HG03280 (cell line): ENCODE measurements at regions not wholly inside any gene's neighbourhood (a gene's known extent, or its start where the extent isn't known, plus 50 kb on each side); places are given as distances from the start of the nearest gene placed in this dataset.
"Not testable (repeated sequence)": the region's sequence is repeated elsewhere in the genome, so short reads cannot be mapped to it uniquely, and the experiment has no call there.

Experiments used
- ATAC-seq: cut with Tn5 transposase; IDR thresholded peaks from one replicate; pipeline ENCODE4 v1.9.1; 2021; ENCODE audit warnings: mild to moderate bottlenecking, moderate library complexity; ENCODE audit not compliant: unreplicated experiment

DNA sequence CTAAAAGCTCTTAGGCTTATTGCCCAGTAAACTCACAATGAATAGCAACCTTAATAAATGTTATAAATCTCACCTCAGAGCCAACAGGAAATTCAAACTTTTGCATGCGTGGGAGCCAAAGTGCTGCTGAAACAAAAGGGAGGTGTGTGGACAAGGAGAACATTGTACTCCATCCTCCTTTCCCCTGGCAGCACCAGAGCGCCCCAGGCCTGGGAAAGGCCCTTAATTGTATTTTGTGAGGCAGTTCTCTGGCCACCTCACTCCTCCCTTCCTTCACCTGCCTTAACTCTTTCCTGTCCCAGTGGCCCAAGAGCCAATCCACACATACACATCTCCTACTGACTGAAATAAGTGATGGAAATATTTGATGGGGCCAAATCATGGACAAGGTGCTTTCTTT lies 648.5 kb downstream of the LMO4 start:
- no peak for ATAC-seq

DNA sequence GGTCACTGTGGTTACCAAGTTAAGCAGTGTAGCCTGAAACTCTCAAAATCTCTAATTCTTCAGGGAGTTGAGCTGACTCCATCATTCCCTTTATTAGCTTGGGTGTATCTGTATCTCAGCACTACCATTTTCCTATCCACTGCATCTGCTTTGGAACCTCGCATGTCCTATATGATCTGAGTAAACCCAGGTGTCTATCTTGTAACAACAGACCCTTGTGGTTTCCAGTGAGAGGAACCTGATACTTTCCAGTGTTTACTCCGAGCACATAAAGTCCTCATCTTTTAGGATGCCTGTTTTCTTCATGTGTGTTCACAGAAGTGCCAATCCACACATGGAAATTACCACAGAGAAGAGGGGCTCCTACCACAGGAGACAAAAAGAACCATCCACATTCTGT lies 650.4 kb downstream of the LMO4 start:
- no peak for ATAC-seq

DNA sequence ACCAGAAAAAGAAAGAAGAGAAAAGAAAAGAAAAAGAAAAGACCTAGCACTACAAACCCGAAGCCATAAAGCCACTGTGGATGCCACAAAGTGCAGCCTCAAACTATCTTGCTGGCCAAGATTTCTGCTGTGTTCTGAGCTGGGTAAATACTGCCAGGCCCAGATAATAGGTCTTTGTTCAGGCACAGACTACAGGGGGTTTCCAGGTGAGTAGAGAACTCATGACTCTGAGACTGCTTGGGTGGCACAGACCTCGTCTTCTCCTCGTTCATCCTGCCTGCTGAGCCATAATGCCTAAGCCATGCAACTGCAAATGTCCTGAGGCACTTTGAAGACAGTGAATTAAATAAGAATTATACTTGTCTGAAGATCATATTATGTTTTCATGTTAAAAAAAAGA lies 651.8 kb downstream of the LMO4 start:
- no peak for ATAC-seq

DNA sequence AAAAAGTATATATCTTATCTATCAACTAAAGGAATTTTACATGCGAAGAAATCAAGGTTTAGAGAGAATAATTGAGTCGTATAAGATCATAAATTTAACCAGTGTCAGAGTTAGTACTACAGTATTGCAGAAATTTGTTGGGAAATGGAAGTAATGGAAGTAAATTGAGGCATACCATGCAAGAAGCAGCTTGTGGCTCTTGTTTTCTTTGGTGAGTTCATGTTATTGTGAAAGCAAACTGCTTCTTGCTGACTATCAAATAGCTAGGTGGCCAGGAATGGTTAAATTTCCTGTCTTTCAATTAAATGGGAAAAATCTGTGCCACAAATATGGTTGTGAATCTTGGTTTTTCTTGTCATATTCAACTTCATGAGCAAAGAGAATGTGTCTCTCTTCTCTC lies 652.7 kb downstream of the LMO4 start:
- no peak for ATAC-seq

DNA sequence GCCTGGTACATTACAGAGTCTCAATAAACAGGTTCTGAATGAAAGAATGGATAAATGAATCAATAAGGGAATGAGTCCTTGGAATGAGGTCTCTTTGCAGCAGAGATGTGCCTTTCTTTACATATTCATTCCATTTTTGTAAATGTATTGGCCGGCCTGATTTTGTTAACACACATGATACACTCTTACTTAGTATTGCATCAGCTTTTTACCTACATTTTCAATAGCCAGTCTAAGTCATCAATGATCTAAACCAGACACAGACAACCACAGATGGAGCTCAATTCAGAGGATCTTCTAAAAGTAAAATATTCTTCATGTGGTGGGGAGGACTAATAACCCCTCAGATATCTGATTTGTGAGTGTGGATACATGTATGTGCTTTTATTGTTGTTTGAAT lies 653.1 kb downstream of the LMO4 start:
- ATAC-seq: no peak

DNA sequence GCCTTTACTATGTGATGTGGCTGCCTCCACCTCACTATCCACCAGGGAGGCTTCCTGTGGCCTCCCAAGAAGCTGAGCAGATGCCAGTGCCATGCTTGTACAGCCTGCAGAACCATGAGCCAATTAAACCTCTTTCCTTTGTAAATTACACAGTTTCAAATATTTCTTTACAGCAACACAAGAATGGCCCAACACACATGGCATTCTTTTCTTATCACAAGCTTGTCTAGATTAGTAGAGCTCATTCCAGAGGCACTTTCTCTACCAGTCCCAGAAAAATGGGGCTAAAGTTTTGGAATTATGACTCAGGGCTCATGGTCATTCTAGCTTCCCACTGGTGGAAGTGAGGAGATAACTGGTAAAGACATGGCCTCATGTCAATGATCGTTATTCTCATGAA lies 655.2 kb downstream of the LMO4 start:
- no peak for ATAC-seq

DNA sequence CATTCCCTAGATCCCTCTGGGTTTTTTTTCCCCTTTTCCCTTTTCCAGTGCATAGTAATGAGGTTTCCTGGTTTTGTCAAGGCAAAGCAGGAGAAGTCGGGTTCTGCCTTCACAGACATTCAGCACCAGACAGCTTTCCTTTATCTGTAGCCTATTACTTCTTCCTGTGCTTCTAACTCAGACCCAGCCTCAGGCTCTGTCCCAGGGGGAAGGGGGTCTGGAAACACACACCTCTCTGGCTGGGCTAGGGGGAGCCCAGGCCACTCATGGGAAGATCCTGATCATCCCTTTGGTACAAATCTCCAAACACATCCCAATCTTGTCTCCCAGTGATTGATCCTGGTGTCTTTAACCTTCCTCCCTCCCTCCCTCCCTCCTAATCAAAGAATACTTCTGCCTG lies 656.4 kb downstream of the LMO4 start:
- no peak for ATAC-seq

DNA sequence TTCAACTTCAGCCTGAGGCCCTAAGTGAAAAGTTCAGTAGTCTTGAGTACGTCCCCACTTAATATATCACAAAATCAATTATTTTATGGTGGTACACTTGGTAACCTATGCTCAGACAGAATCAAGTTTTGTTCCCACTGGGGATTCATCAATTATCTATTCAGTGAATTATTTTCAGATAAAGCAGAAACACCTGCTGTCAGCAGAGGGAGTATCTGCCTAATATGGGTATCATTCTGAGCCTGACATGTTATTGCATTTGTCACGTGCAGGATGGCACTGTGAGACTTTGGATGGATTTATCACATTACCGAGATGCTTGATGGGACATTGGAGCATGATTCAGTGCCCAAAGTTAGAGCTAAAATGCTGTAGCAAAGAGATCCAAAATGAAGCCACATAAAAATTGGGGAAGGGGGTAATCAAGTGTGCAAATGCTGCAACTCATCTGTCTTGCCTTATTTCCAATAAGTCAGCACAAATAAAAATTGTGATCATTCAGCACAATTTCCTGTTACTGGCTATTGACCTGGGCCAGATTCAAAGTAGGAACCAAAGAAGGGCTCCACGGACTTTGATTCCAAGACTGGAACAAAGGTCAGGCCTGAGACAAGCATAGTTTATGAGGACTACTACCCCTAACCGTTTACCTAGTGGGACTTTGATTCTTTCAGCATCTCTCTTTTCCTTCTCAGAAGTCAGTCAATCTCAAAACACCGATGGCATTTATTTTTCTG lies 657.6 kb downstream of the LMO4 start:
- ATAC-seq: no peak

DNA sequence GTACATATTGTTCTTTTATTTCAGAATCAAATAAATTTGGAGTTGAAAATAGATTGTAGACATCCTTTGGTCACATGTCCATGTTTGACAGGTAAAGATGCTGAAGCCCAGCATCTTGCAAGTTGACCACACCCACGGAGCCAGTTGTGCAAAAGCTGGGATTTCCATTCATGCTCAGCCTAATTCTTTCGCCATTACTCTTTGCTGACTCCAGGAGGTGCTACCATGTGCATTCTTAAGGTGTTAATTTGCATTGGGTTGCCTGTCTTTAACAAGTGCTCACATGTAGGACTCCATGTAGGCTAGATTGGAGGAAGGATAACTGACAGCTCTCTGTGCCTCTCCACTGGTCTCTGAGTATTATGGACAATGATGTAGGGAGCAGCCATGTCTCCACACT lies 660.7 kb downstream of the LMO4 start:
- no peak for ATAC-seq

DNA sequence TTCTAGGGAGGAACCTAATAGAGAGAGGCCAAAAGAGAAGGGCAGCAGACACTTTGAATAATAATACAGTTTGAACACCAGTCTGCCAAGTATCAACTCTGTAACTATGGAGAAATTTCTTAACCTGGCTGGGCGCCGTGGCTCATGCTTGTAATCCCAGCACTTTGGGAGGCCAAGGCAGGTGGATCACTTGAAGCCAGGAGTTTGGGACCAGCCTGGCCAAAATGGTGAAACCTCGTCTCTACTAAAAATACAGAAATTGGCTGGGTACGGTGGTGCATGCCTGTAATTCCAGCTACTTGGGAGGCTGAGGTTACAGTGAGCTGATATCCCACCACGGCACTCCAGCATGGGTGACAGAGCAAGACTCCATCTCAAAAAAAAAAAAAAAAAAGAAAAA lies 663.9 kb downstream of the LMO4 start:
- ATAC-seq: not testable (repeated sequence)

DNA sequence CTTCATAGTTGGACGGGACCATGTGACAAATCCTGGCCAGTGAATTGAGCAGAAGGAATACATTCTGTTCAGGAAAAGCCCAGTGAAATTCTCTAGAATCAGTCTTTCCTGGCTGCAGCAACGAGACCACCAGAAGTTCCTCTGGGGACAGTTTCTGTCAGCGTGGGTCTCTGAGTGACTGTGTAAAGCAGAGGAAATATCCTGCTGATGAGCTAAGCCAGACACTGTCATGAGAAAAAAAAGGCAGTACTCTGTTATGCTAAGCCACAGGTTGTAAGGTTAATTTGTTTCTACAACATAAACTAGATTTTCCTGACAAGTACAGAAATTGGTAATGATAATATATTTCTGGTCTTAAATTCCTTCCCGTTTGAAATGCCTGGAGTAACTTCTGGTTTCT lies 664.4 kb downstream of the LMO4 start:
- no peak for ATAC-seq

DNA sequence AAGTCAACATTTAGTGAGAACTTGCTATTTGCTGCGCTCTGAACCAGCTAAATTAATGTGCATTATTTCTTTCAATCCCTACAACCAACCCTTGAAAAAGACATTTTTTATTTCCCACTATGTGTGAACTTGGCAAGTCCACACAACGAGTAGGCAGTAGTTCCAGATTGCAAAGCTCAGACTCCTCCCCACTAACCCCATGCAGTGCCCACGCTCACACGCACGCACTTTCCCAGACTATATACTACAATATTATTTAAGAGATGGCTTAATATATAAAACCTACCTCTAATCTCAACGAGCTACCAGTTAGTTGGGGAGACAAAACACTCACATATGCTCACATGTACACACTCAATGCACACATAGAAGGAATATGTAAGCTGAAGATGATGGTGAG lies 671.2 kb downstream of the LMO4 start:
- no peak for ATAC-seq

DNA sequence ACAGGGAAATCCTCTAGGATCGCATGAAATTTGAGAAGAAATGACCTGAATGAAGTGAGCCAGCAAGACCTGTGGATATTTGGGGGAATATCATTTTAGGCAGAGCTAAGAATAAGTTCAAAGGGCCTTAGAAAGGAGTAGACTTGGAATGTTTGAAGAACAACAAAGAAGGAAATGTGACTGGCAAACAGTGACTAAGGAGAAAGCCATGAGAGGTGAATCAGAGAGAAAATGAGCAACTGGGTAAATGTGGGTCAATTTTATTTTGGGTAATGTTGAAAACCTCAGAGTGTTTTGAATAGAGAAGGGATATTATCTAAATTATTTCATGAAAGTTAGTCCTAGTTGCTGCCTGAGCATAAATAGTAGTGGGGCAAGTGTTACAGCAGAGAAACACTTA lies 672.8 kb downstream of the LMO4 start:
- ATAC-seq: no peak

DNA sequence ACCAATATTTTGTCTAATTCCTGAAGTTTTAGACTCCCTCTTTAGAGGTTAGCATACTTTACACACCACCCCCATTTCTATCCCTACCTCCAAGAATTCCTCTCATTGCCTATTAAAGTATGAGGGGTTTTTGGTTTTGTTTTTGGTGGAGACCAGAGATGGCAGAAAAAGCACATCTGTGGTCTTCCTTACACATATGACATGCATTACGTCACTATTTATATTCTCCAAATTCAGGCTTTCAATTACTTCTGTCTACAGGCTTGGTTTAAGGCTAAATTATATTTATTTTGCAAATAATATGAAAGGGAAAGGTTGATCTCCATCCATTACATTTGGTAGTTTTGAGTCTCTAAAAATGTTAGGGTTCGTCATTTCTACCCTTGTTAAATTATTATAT lies 674.6 kb downstream of the LMO4 start:
- ATAC-seq: no peak

DNA sequence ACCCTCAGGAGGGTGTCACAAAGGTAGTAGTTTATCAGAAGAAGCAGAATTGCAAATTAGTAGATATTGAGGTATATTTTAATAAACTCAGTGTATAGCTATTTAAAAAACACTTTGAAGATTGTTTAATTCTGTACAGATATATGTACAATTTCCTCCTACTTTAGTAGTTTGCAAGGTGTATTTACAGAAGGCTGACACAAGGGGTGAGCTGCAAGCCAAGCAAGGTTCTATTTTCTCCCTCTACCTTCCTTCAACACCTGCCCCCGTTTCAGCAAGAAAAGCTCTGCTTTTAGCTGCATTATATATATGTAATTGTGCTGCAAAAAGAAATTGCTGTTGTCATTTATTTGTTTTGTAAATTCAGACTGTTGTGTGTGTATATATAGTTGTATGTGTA lies 674.2 kb upstream of the PKN2 start:
- no peak for ATAC-seq

DNA sequence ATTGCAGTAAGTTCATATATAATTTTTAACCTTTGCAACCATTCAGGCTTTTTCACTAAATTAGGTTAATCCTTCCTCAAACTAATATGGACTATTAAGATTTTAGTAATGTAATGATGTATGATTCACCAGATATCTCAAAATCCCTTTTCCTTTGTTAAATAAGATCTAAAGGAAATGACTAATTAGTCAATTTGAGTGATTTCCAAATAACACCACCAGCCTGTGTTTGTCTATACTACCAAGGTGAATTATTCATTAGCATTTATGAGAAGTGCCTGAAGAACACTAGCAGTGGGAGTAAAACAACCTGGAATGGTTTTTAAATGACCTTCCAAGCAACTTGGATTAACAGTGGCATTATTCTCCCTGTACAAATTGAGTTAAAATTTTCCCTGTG lies 670.6 kb upstream of the PKN2 start:
- no peak for ATAC-seq

DNA sequence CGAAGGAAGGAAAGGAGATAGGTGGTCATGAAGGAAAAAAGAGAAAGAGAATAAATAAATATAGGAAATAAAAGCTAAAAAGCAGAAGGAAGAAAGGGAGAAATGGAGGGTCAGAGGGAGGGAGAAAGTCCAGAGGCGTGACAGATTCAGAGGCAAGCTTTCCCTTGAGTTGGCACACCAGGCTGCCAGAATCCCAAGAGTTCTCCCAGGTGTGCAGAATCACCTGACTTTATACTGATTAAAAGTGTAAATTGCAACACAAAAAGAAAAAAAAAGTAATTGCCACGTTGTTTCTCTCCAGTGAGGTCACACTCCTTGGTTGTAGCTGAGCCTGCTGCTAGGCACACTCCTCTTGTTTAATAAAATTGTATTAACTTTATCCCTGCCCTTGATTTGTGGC lies 669.9 kb upstream of the PKN2 start:
- ATAC-seq: no peak

DNA sequence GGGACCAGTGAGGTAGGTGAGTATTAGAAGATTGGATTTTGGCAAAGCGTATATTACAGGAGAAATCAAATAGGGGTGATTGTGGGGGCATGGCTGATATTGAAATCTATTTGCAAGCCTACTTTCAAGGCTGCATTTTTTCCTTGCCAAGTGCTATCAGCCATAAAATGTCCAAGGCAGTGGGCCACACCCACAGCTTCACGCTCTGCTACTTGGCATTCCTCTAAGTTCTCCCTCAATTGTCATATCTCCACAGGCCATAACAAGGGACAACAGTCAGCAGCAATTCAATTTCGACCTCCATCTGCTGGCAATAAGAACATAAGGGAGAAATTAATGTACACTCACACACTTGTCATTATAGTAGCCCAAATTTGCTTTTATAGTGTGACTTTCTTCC lies 667.1 kb upstream of the PKN2 start:
- no peak for ATAC-seq

DNA sequence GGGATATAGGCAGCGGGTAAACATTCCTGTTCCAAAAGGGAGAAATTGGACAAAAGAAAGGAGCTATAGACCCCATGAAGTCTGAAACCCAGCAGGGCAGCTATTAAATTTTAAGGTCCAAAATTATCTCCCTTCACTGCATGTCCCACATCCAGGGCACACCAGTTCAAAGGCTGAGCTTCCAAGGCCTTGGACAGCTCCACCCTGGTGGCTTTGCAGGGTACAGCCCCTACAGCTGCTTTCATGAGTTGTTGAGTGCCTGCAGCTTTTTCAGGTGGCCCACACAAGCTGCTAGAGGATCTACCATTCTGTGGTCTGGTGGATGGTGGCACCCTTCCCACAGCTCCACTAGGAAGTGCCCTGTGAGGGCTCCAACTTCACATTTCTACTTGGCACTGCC lies 662.5 kb upstream of the PKN2 start:
- ATAC-seq: no peak

DNA sequence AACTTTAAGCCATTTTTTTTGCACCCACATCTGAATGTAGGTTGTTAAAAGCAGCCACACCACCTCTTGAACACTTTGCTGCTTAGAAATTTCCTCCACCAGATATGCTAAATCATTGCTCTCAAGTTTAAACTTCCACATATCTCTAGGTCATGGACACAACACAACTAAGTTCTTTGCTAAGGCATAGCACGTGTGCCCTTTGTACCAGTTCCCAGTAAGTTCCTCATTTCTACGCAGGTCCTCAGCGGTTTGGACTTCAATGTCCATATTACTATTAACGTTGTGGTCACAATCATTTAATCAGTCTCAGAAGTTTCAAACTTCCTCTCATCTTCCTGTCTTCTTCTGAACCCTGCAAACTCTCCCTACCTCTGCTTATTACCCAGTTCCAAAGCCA lies 661.6 kb upstream of the PKN2 start:
- no peak for ATAC-seq

DNA sequence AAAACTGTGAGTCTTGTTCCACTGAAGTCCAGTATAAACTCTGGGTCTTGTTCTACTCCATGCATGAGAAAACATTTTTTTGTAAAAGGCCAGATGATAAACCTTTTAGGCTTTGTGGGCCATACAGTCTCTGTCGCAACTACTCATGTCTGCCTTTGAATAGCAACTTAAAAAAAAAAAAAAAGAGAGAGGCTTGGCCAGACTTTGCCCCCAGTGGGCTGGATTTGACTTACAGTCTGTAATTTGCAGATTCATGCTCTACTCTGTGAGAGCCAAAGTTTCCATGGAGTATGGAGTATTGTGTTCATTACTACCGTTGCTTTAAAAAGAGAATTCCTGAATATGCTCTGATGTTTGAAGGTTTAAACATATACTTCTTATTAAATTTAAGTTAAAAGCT lies 654.9 kb upstream of the PKN2 start:
- ATAC-seq: no peak

DNA sequence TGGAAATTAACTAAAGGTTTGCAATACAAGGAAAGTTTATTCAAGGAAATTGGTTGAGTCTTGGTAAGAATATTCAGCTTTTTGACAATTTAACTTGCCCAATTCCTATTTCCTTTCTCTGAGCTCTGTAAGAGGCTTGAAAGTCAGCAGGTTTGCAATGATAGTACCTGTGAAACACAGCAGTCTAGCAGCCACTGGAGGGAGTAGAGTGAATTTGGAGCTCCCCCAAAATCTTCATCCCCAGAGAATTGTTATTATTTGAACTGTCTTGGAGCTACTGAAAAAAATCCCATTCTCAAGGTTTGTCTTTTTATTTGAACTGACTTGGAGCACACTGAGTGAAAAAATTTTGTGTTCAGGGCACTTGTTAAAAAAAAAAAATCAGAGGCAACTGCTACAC lies 654.2 kb upstream of the PKN2 start:
- ATAC-seq: no peak

DNA sequence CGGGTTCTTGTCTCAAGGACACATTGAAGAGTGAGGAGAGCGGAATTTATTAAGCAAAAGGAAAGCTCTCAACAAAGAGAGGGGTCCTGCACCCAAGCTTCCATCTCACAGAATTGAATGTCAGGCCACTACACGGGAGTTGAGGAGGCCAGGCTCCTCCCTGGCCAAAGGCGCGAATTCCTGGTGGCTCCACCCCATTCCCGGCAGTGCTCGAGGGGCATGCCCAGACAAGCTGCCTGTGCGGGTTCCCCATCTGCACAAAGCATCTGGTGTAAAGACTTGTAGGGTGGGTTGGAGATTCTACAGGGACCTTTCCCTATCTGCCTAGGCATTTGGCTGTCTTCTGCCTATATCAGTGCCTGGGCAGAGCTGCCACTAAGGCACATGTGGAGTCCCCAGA lies 648.5 kb upstream of the PKN2 start:
- ATAC-seq: no peak
